ENCODE measurements at regions not wholly inside any gene's neighbourhood (a gene's known extent, or its start where the extent isn't known, plus 50 kb on each side); places are given as distances from the start of the nearest gene placed in this dataset.
A peak's percentile ranks its signal among the peaks of the same experiment; 100 is the strongest.
"Not testable (repeated sequence)": the region's sequence is repeated elsewhere in the genome, so short reads cannot be mapped to it uniquely, and the experiment has no call there.

- no peak for DNase-seq (ENCODE audit: low read depth)
- TF ChIP-seq CTCF (IDR thresholded peaks at IDR 0.05; ENCODE audit: low read depth, low read length, missing control alignments): no peak
- in situ Hi-C loops (cut with HindIII; ENCODE audit: low sequenced_read_pairs): no loop called here
- no peak overlapping the region for H3K4me3 ChIP-seq (ENCODE audit: low read depth, low read length)
These were observed 150.6 kb downstream of the IER5 start for GRCh38 chr1:181239086-181239485.

DNA sequence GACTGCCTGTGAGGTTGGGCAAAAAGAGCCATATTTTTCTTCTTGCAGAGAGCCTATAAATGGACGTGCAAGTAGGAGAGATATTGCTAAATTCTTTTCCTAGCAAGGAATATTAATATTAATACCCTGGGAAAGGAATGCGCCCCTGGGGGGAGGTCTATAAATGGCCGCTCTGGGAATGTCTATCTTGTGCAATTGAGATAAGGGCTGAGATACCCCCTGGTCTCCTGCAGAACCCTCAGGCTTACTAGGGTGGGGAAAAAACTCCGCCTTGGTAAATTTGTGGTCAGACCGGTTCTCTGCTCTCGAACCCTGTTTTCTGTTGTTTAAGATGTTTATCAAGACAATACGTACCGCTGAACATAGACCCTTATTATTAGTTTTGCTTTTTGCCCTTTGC is 157.8 kb downstream of the IER5 start:
- in situ Hi-C loops (cut with HindIII; ENCODE audit: low sequenced_read_pairs); DNase-seq (ENCODE audit: low read depth); H3K4me3 ChIP-seq (ENCODE audit: low read depth, low read length): not testable (repeated sequence)

DNA sequence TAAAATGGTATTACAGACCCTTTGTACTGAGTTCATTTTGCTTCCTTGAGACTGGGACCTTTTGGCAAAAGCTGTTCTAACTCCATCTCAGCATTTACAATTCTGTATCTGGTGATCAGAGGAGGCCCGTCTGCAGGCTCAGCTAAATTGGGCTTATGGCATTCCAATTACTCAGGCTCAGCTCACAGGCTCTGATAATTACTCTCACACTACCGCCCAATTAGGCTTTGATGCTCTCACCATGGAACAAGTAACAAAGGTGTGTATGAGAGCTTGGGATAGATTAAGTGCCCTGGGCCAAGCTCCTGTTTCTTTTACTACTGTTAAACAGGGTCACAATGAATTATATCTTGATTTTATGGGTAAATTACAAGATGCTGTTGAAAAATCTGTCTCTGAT is 159.9 kb downstream of the IER5 start:
- H3K4me3 ChIP-seq (ENCODE audit: low read depth, low read length); DNase-seq (ENCODE audit: low read depth); in situ Hi-C loops (cut with HindIII; ENCODE audit: low sequenced_read_pairs): not testable (repeated sequence)

DNA sequence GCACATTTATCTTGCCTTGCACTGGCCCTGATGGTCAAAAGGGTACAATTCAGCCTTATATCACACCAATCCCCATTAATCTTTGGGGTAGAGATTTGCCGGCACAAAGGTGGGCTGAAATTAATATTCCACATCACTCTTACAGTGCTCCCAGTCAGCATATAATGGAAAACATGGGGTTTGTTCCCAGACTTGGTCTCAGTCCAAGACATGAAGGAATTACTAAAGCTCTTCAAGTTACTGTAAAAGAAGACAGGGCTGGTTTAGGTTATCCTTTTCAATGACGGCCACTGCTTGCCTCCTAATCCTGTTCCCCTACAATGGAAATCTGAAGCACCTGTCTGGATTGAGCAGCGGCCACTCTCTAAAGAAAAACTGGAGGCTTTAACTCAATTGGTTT is 160.7 kb downstream of the IER5 start:
- no peak overlapping the region for H3K4me3 ChIP-seq (ENCODE audit: low read depth, low read length)
- in situ Hi-C loops (cut with HindIII; ENCODE audit: low sequenced_read_pairs): no loop called here
- TF ChIP-seq CTCF (IDR thresholded peaks at IDR 0.05; ENCODE audit: low read depth, low read length, missing control alignments): no peak
- no peak for DNase-seq (ENCODE audit: low read depth)

DNA sequence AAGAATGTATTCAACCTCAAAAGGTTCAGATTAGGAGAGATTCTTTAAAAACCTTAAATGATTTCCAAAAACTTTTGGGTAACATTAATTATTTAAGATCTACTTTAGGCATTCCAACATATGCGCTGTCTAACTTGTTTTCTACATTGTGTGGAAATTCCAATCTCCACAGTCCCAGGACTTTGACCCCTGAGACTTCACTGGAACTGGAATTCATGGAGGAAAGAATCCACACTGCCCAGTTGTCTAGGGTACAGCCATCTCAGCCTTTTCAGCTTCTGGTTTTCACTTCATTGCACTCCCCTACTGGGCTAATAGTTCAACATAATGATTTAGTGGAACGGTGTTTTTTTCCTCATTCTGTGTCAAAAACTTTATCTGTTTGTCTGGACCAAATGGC is 161.5 kb downstream of the IER5 start:
- no peak overlapping the region for H3K4me3 ChIP-seq (ENCODE audit: low read depth, low read length)
- TF ChIP-seq CTCF (IDR thresholded peaks at IDR 0.05; ENCODE audit: low read depth, low read length, missing control alignments): no peak
- in situ Hi-C loops (cut with HindIII; ENCODE audit: low sequenced_read_pairs): no loop called here
- DNase-seq (ENCODE audit: low read depth): no peak

- peak; percentile 71 for DNase-seq (ENCODE audit: low read depth)
- in situ Hi-C loops (cut with HindIII; ENCODE audit: low sequenced_read_pairs): no loop called here
- TF ChIP-seq CTCF (IDR thresholded peaks at IDR 0.05; ENCODE audit: low read depth, low read length, missing control alignments): no peak
- H3K4me3 ChIP-seq (ENCODE audit: low read depth, low read length): no peak overlapping the region
These were observed 162.7 kb downstream of the IER5 start for GRCh38 chr1:181251001-181251712.

DNA sequence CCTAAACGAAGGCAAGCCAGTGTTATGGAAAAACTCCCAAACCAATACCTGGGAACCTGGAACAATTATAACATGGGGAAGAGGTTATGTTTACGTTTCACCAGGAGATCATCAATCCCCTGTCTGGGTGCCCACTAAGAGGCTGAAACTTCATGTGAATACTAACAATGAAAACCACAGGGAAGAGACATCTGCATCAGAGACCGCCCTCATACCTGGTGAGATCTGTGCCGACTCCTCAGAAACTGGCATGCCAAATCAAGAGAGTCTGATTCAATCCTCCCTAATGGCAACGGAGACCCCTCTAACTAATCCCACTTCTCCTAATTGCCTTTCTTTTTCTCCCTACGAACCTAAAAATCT is 163.2 kb downstream of the IER5 start:
- in situ Hi-C loops (cut with HindIII; ENCODE audit: low sequenced_read_pairs): no loop called here
- H3K4me3 ChIP-seq (ENCODE audit: low read depth, low read length): no peak overlapping the region
- TF ChIP-seq CTCF (IDR thresholded peaks at IDR 0.05; ENCODE audit: low read depth, low read length, missing control alignments): no peak
- DNase-seq (ENCODE audit: low read depth): no peak

DNA sequence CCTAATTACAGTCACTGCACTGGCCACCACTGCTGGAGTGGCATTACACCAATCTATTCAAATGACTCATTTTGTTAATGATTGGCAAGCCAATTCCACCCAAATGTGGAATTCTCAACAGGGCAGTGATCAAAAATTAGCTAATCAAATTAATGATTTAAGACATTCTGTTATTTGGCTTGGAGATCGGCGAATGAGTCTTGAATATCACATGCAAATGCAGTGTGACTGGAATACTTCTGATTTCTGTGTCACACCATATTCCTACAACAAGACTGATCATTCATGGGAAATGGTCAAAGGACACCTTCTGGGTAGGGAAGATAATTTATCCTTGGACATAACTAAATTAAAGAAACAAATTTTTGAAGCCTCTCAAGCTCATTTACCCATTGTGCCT is 165.1 kb downstream of the IER5 start:
- DNase-seq (ENCODE audit: low read depth); H3K4me3 ChIP-seq (ENCODE audit: low read depth, low read length); in situ Hi-C loops (cut with HindIII; ENCODE audit: low sequenced_read_pairs): not testable (repeated sequence)
